GM10248 (cell line): ENCODE measurements at regions not wholly inside any gene's neighbourhood (a gene's known extent, or its start where the extent isn't known, plus 50 kb on each side); places are given as distances from the start of the nearest gene placed in this dataset.

Source experiments
- CTCF ChIA-PET: fragments of 300-600 bp; sonication (Branson Sonifier 250); formaldehyde crosslinking; extraction: SDS; loops from one replicate; lab custom pipeline; 2021; ENCODE audit warnings: antibody characterized with exemption; lab: Yijun Ruan, JAX
- POLR2A ChIA-PET: fragments of 350-650 bp; sonication (Branson Sonifier 250); formaldehyde crosslinking; extraction: SDS; loops from one replicate; lab custom pipeline; 2020; ENCODE audit warnings: antibody characterized with exemption; lab: Yijun Ruan, JAX
- DNase-seq: peaks from one replicate; pipeline ENCODE4 v3.0.0; 2012; ENCODE audit errors: extremely low spot score
- CTCF ChIP-seq: IDR thresholded peaks from 2 replicates; pipeline ENCODE4 v1.5.1; 2012; ENCODE audit warnings: mild to moderate bottlenecking, low read depth; ENCODE audit errors: extremely low read depth, missing control alignments, control extremely low read depth

GRCh38 chr18:26764586-26764985, 100.9 kb downstream of the AQP4 start:
- ChIA-PET CTCF (no interaction called here), POLR2A (no interaction called here)
- DNase-seq: no peak
- no peak for TF ChIP-seq CTCF

GRCh38 chr18:26764177-26764576, 101.3 kb downstream of the AQP4 start:
- ChIA-PET CTCF (no interaction called here), POLR2A (no interaction called here)
- TF ChIP-seq CTCF: no peak
- no peak for DNase-seq

GRCh38 chr18:26763446-26764110, 101.9 kb downstream of the AQP4 start:
- CTCF ChIA-PET: no interaction called here
- no peak for TF ChIP-seq CTCF
- DNase-seq: no peak
- POLR2A ChIA-PET: no interaction called here

- DNase-seq: no peak
- TF ChIP-seq CTCF: no peak
- ChIA-PET CTCF (no interaction called here), POLR2A (no interaction called here)
Observed at GRCh38 chr18:26757263-26758019, 108.1 kb downstream of the AQP4 start.

GRCh38 chr18:26756556-26756955, 109.0 kb downstream of the AQP4 start:
- no peak for TF ChIP-seq CTCF
- CTCF ChIA-PET: interaction anchor here (1.4 kb wide), 1 partner anchor 11 kb away, joined by 5 read pairs; no protein-coding TSS in a partner anchor
- DNase-seq: no peak
- POLR2A ChIA-PET: no interaction called here

- DNase-seq: no peak
- no peak for TF ChIP-seq CTCF
- POLR2A ChIA-PET: no interaction called here
- CTCF ChIA-PET: interaction anchor here (1.0 to 1.4 kb wide), 2 partner anchors 9 to 17 kb away, joined by 3 to 5 read pairs; no protein-coding TSS in a partner anchor
Observed at GRCh38 chr18:26746826-26747475, 118.6 kb downstream of the AQP4 start.
